ENCODE measurements at regions not wholly inside any gene's neighbourhood (a gene's known extent, or its start where the extent isn't known, plus 50 kb on each side); places are given as distances from the start of the nearest gene placed in this dataset.

- DNase-seq = no peak
Measured at GRCh38 chr11:42526426-42526825, 785.4 kb upstream of the API5 start.

GRCh38 chr11:42528471-42528870 is 783.3 kb upstream of the API5 start:
- DNase-seq = no peak

- no peak for DNase-seq
Measured at GRCh38 chr11:42528911-42529310, 782.9 kb upstream of the API5 start.

- no peak for DNase-seq
Measured at GRCh38 chr11:42536611-42537360, 775.0 kb upstream of the API5 start.

- DNase-seq = no peak
Measured at GRCh38 chr11:42542336-42542735, 769.5 kb upstream of the API5 start.

GRCh38 chr11:42543844-42544419 is 767.9 kb upstream of the API5 start:
- DNase-seq = no peak

- no peak for DNase-seq
Measured at GRCh38 chr11:42544726-42545125, 767.1 kb upstream of the API5 start.

GRCh38 chr11:42545954-42546353 is 765.8 kb upstream of the API5 start:
- no peak for DNase-seq

GRCh38 chr11:42552786-42553185 is 759.0 kb upstream of the API5 start:
- no peak for DNase-seq

GRCh38 chr11:42555190-42555589 is 756.6 kb upstream of the API5 start:
- no peak for DNase-seq

- no peak for DNase-seq
Measured at GRCh38 chr11:42571131-42571877, 740.5 kb upstream of the API5 start.

- no peak for DNase-seq
Measured at GRCh38 chr11:42571878-42572610, 739.8 kb upstream of the API5 start.

- DNase-seq = no peak
Measured at GRCh38 chr11:42576318-42576717, 735.5 kb upstream of the API5 start.

GRCh38 chr11:42589286-42589685 is 722.5 kb upstream of the API5 start:
- no peak for DNase-seq

GRCh38 chr11:42591841-42592240 is 720.0 kb upstream of the API5 start:
- no peak for DNase-seq

GRCh38 chr11:42593441-42593840 is 718.4 kb upstream of the API5 start:
- no peak for DNase-seq

- no peak for DNase-seq
Measured at GRCh38 chr11:42595876-42596275, 715.9 kb upstream of the API5 start.

GRCh38 chr11:42596576-42597145 is 715.1 kb upstream of the API5 start:
- no peak for DNase-seq

GRCh38 chr11:42598341-42598740 is 713.5 kb upstream of the API5 start:
- DNase-seq = no peak

- no peak for DNase-seq
Measured at GRCh38 chr11:42620796-42621195, 691.0 kb upstream of the API5 start.

- no peak for DNase-seq
Measured at GRCh38 chr11:42625757-42626665, 685.8 kb upstream of the API5 start.
